GM23338 (cell line): ENCODE measurements at regions not wholly inside any gene's neighbourhood (a gene's known extent, or its start where the extent isn't known, plus 50 kb on each side); places are given as distances from the start of the nearest gene placed in this dataset.

Source experiments
- ATAC-seq: fragments of 200-7000 bp; cut with Tn5 transposase; 3 replicates; pipeline ENCODE4 v1.9.1; 2020
- DNase-seq: peaks from one replicate; pipeline ENCODE4 v3.0.0-alpha.2; 2015; ENCODE audit warnings: low spot score
- H2AFZ ChIP-seq: fragments of 200-600 bp; sonication (generic); 2 replicates; pipeline ENCODE4 v1.8.0; 2016; ENCODE audit warnings: antibody characterized with exemption, mild to moderate bottlenecking, moderate library complexity
- H3F3A ChIP-seq: fragments of 200-600 bp; sonication (generic); replicated peaks from 2 replicates; pipeline ENCODE4 v1.8.0; 2017; ENCODE audit warnings: antibody characterized with exemption, mixed run types, low read depth
- H3K27ac ChIP-seq: fragments of 200-600 bp; sonication (generic); 2 replicates; pipeline ENCODE4 v1.6.1; 2016; ENCODE audit warnings: low read depth
- H3K27me3 ChIP-seq: fragments of 200-600 bp; sonication (generic); 2 replicates; pipeline ENCODE4 v1.8.0; 2016; ENCODE audit warnings: mild to moderate bottlenecking, mixed run types, moderate library complexity; ENCODE audit not compliant: insufficient read depth
- H3K36me3 ChIP-seq: fragments of 200-600 bp; sonication (generic); 2 replicates; pipeline ENCODE4 v1.8.0; 2016; ENCODE audit warnings: mild to moderate bottlenecking; ENCODE audit not compliant: insufficient read depth
- H3K4me1 ChIP-seq: fragments of 200-600 bp; sonication (generic); 2 replicates; pipeline ENCODE4 v1.8.0; 2016; ENCODE audit warnings: mild to moderate bottlenecking, moderate library complexity; ENCODE audit not compliant: insufficient read depth
- H3K4me2 ChIP-seq: fragments of 200-600 bp; sonication (generic); 2 replicates; pipeline ENCODE4 v1.7.1; 2017; ENCODE audit warnings: mixed run types
- H3K4me3 ChIP-seq: fragments of 200-600 bp; sonication (generic); 2 replicates; pipeline ENCODE4 v1.6.1; 2016; ENCODE audit warnings: mixed run types
- H3K79me2 ChIP-seq: fragments of 200-600 bp; sonication (generic); replicated peaks from 2 replicates; pipeline ENCODE4 v1.8.0; 2017; ENCODE audit warnings: mild to moderate bottlenecking; ENCODE audit not compliant: insufficient read depth
- H3K9me2 ChIP-seq: fragments of 200-600 bp; sonication (generic); 2 replicates; pipeline ENCODE4 v1.8.0; 2017; ENCODE audit not compliant: insufficient read depth
- H4K20me1 ChIP-seq: fragments of 200-600 bp; sonication (generic); replicated peaks from 2 replicates; pipeline ENCODE4 v1.8.0; 2017; ENCODE audit warnings: mild to moderate bottlenecking; ENCODE audit not compliant: insufficient read depth
- H3K27ac Mint-ChIP-seq: 2 replicates; pipeline ENCODE4 v1.8.0; 2020; ENCODE audit warnings: inconsistent platforms, mild to moderate bottlenecking, moderate library complexity, mixed read lengths
- H3K27me3 Mint-ChIP-seq: 3 replicates; pipeline ENCODE4 v1.8.0; 2022; ENCODE audit warnings: low read depth, mild to moderate bottlenecking, moderate library complexity, mixed read lengths, inconsistent platforms; ENCODE audit not compliant: insufficient read depth, poor library complexity
- H3K36me3 Mint-ChIP-seq: 3 replicates; pipeline ENCODE4 v1.8.0; 2021; ENCODE audit warnings: low read depth, mild to moderate bottlenecking, inconsistent platforms, moderate library complexity, mixed read lengths
- H3K4me1 Mint-ChIP-seq: 3 replicates; pipeline ENCODE4 v1.8.0; 2020; ENCODE audit warnings: mild to moderate bottlenecking, inconsistent platforms, mixed read lengths
- H3K4me3 Mint-ChIP-seq: 3 replicates; pipeline ENCODE4 v1.8.0; 2021; ENCODE audit warnings: moderate library complexity, mild to moderate bottlenecking, inconsistent platforms, mixed read lengths
- H3K9me3 Mint-ChIP-seq: 3 replicates; pipeline ENCODE4 v1.8.0; 2020; ENCODE audit warnings: moderate library complexity, mild to moderate bottlenecking, inconsistent platforms, mixed read lengths
- CREB1 ChIP-seq: fragments of 250-450 bp; sonication (Bioruptor Pico); IDR thresholded peaks from 2 replicates; pipeline ENCODE4 v1.5.0; 2020; ENCODE audit warnings: low read depth, mild to moderate bottlenecking, moderate library complexity
- CTCF ChIP-seq, 2 experiments: fragments of 200-600 bp in 1 of 2; sonication (generic) in 1 of 2; conservative IDR thresholded peaks; 2 replicates each; pipeline versions ENCODE4 v1.5.1 to v1.6.1; 2016 to 2017; ENCODE audit warnings: antibody characterized with exemption in 2 of 2, low read depth in 2 of 2, mild to moderate bottlenecking in 2 of 2, moderate library complexity in 1 of 2
- ETS1 ChIP-seq: IDR thresholded peaks from 2 replicates; pipeline ENCODE4 v1.6.1; 2016; ENCODE audit warnings: antibody characterized with exemption
- EZH2 ChIP-seq: fragments of 200-600 bp; sonication (generic); IDR thresholded peaks from one replicate; pipeline ENCODE4 v1.8.0; 2017; ENCODE audit warnings: antibody characterized with exemption, mild to moderate bottlenecking, low read depth; ENCODE audit not compliant: unreplicated experiment
- EZH2phosphoT487 ChIP-seq: fragments of 200-600 bp; sonication (generic); IDR thresholded peaks from one replicate; pipeline ENCODE4 v1.8.1; 2018; ENCODE audit warnings: antibody characterized with exemption; ENCODE audit not compliant: unreplicated experiment
- JUNB ChIP-seq: IDR thresholded peaks from one replicate; pipeline ENCODE4 v1.6.1; 2016; ENCODE audit warnings: antibody characterized with exemption; ENCODE audit not compliant: unreplicated experiment
- NANOG ChIP-seq: IDR thresholded peaks from 2 replicates; pipeline ENCODE4 v1.6.1; 2016; ENCODE audit warnings: antibody characterized with exemption, borderline replicate concordance
- POLR2AphosphoS5 ChIP-seq: IDR thresholded peaks from 2 replicates; pipeline ENCODE4 v1.6.1; 2016; ENCODE audit warnings: antibody characterized with exemption, low read depth
- REST ChIP-seq: IDR thresholded peaks from one replicate; pipeline ENCODE4 v1.6.1; 2018; ENCODE audit warnings: antibody characterized with exemption; ENCODE audit not compliant: unreplicated experiment
- STAT1 ChIP-seq: IDR thresholded peaks from one replicate; pipeline ENCODE4 v1.6.1; 2016; ENCODE audit warnings: antibody characterized with exemption; ENCODE audit not compliant: unreplicated experiment
- ZNF114 ChIP-seq: fragments of 250-450 bp; sonication (Bioruptor Pico); IDR thresholded peaks from 2 replicates; pipeline ENCODE4 v1.5.0; 2020; ENCODE audit warnings: mild to moderate bottlenecking, moderate library complexity
- ZNF331 ChIP-seq: fragments of 250-450 bp; sonication (Bioruptor Pico); IDR thresholded peaks from 2 replicates; pipeline ENCODE4 v1.5.0; 2020; ENCODE audit warnings: low read depth, mild to moderate bottlenecking, moderate library complexity
- ZNF462 ChIP-seq: fragments of 250-450 bp; sonication (Bioruptor Pico); IDR thresholded peaks from 2 replicates; pipeline ENCODE4 v1.5.0; 2020; ENCODE audit warnings: mild to moderate bottlenecking, moderate library complexity

- H3K27ac ChIP-seq = no peak overlapping the region
- no peaks in the 10 kb centered on the region for H3K9me3 Mint-ChIP-seq
- TF ChIP-seq EZH2phosphoT487 (no peak), ETS1 (no peak), ZNF462 (CRISPR knock-in tag) (no peak), CREB1 (CRISPR knock-in tag) (no peak), JUNB (no peak), ZNF114 (CRISPR knock-in tag) (no peak), STAT1 (no peak), ZNF331 (no peak), REST (no peak), CTCF (conservative IDR thresholded peaks at IDR 0.05; ENCODE audit: low read depth in 2 of 2) (no peak), POLR2AphosphoS5 (no peak), EZH2 (no peak), NANOG (no peak)
- ATAC-seq (no peak), DNase-seq (no peak)
- no peaks in the 10 kb centered on the region for H3K36me3 Mint-ChIP-seq
- peaks cover 16% of the 10 kb centered on the region for H3K4me1 ChIP-seq
- H3K4me1 Mint-ChIP-seq = peaks cover 20% of the 10 kb centered on the region
- H3K27me3 ChIP-seq = no peaks in the 10 kb centered on the region
- no peak overlapping the region for H3K4me2 ChIP-seq
- no peak overlapping the region for H3K4me3 Mint-ChIP-seq
- H3K27ac Mint-ChIP-seq = no peak overlapping the region
- H3K79me2 ChIP-seq = no peaks in the 10 kb centered on the region
- no peaks in the 10 kb centered on the region for H3K36me3 ChIP-seq
- no peaks in the 10 kb centered on the region for H4K20me1 ChIP-seq
- H2AFZ ChIP-seq = no peak overlapping the region
- no peaks in the 10 kb centered on the region for H3K27me3 Mint-ChIP-seq
- H3K4me3 ChIP-seq = no peak overlapping the region
- H3K9me2 ChIP-seq = no peaks in the 10 kb centered on the region
- H3F3A ChIP-seq = no peaks in the 10 kb centered on the region
Observed at GRCh38 chr6:132959639-132960326, 145.4 kb downstream of the RPS12 start.
